GM21367 (cell line): ENCODE measurements at regions not wholly inside any gene's neighbourhood (a gene's known extent, or its start where the extent isn't known, plus 50 kb on each side); places are given as distances from the start of the nearest gene placed in this dataset.

ENCODE experiments used
- ATAC-seq: cut with Tn5 transposase; IDR thresholded peaks from one replicate; pipeline ENCODE4 v1.9.1; 2021; ENCODE audit not compliant: unreplicated experiment

- no peak for ATAC-seq
These were observed 839.1 kb upstream of the ADGRL2 start for GRCh38 chr1:80961464-80962190.

GRCh38 chr1:80933346-80933745 is 867.4 kb upstream of the ADGRL2 start:
- ATAC-seq: no peak

GRCh38 chr1:80931178-80931577 is 869.6 kb upstream of the ADGRL2 start:
- ATAC-seq: no peak

GRCh38 chr1:80929868-80930508 is 870.7 kb upstream of the ADGRL2 start:
- ATAC-seq: no peak

- no peak for ATAC-seq
These were observed 874.2 kb upstream of the ADGRL2 start for GRCh38 chr1:80926531-80926930.

- ATAC-seq: no peak
These were observed 875.5 kb upstream of the ADGRL2 start for GRCh38 chr1:80925130-80925805.

GRCh38 chr1:80924290-80924689 is 876.4 kb upstream of the ADGRL2 start:
- ATAC-seq: no peak

GRCh38 chr1:80922906-80923305 is 877.8 kb upstream of the ADGRL2 start:
- no peak for ATAC-seq

- ATAC-seq: no peak
These were observed 881.3 kb upstream of the ADGRL2 start for GRCh38 chr1:80919426-80919825.

GRCh38 chr1:80918380-80918779 is 882.4 kb upstream of the ADGRL2 start:
- no peak for ATAC-seq

GRCh38 chr1:80917826-80918225 is 882.9 kb upstream of the ADGRL2 start:
- ATAC-seq: no peak

- no peak for ATAC-seq
These were observed 883.5 kb upstream of the ADGRL2 start for GRCh38 chr1:80917225-80917624.

- ATAC-seq: no peak
These were observed 885.2 kb upstream of the ADGRL2 start for GRCh38 chr1:80915491-80915890.

- ATAC-seq: no peak
These were observed 890.3 kb upstream of the ADGRL2 start for GRCh38 chr1:80910426-80910825.

GRCh38 chr1:80909172-80909784 is 891.5 kb upstream of the ADGRL2 start:
- no peak for ATAC-seq

GRCh38 chr1:80896781-80897356 is 903.9 kb upstream of the ADGRL2 start:
- ATAC-seq: no peak

- ATAC-seq: no peak
These were observed 905.8 kb upstream of the ADGRL2 start for GRCh38 chr1:80894921-80895320.

GRCh38 chr1:80893115-80893514 is 907.6 kb upstream of the ADGRL2 start:
- ATAC-seq: no peak

- ATAC-seq: no peak
These were observed 908.2 kb upstream of the ADGRL2 start for GRCh38 chr1:80892539-80892938.

GRCh38 chr1:80891871-80892270 is 908.9 kb upstream of the ADGRL2 start:
- no peak for ATAC-seq

GRCh38 chr1:80882553-80882952 is 918.2 kb upstream of the ADGRL2 start:
- no peak for ATAC-seq
